Heart left ventricle (tissue), 16 donors: ENCODE measurements at regions not wholly inside any gene's neighbourhood (a gene's known extent, or its start where the extent isn't known, plus 50 kb on each side); places are given as distances from the start of the nearest gene placed in this dataset.

Experiments used
- ATAC-seq, 4 donors: fragments of 200-7000 bp; cut with Tn5 transposase; one replicate each; pipeline ENCODE4 v1.9.1; 2020 to 2022; ENCODE audit warnings: moderate library complexity in 4 of 4, mild to moderate bottlenecking in 3 of 4, moderate number of reproducible peaks in 1 of 4
- DNase-seq, 5 donors: peaks; one replicate each; pipeline ENCODE4 v3.0.0-alpha.2; 2020
- H3K27ac ChIP-seq, 12 donors: fragments of 200-600 bp; sonication (generic) in 4 of 12; one replicate each; pipeline versions ENCODE4 v1.5.0 to v1.8.0; 2016 to 2022; ENCODE audit warnings: mild to moderate bottlenecking in 2 of 12
- H3K27me3 ChIP-seq, 9 donors: fragments of 200-600 bp; sonication (generic) in 2 of 9; one replicate each; pipeline versions ENCODE4 v1.5.1 to v1.8.0; 2016 to 2022; ENCODE audit warnings: mild to moderate bottlenecking in 3 of 9
- H3K36me3 ChIP-seq, 9 donors: fragments of 200-600 bp; sonication (generic) in 2 of 9; one replicate each; pipeline versions ENCODE4 v1.5.0 to v1.8.0; 2018 to 2022; ENCODE audit warnings: mild to moderate bottlenecking in 2 of 9
- H3K4me1 ChIP-seq, 12 donors: fragments of 200-600 bp; sonication (generic) in 4 of 12; one replicate each; pipeline versions ENCODE4 v1.5.0 to v1.8.0; 2016 to 2022; ENCODE audit warnings: mild to moderate bottlenecking in 3 of 12
- H3K4me3 ChIP-seq, 12 donors: fragments of 200-600 bp; sonication (generic) in 4 of 12; one replicate each; pipeline versions ENCODE4 v1.5.0 to v1.8.0; 2017 to 2022; ENCODE audit warnings: mild to moderate bottlenecking in 9 of 12, moderate library complexity in 4 of 12
- H3K9me3 ChIP-seq, 12 donors: fragments of 200-600 bp; sonication (generic) in 4 of 12; one replicate each; pipeline versions ENCODE4 v1.5.0 to v1.8.0; 2016 to 2022; ENCODE audit warnings: mild to moderate bottlenecking in 1 of 12
- CTCF ChIP-seq, 12 donors: fragments of 200-600 bp; sonication (generic) in 4 of 12; IDR thresholded peaks; one replicate each; pipeline versions ENCODE4 v1.5.0 to v1.8.0; 2018 to 2022; ENCODE audit warnings: antibody characterized with exemption in 12 of 12, mild to moderate bottlenecking in 5 of 12
- POLR2A ChIP-seq, 2 donors: fragments of 450-650 bp; IDR thresholded peaks; one replicate each; pipeline ENCODE4 v1.6.1; 2017; ENCODE audit warnings: antibody characterized with exemption in 2 of 2, mild to moderate bottlenecking in 2 of 2, moderate library complexity in 2 of 2
- WGBS, 4 donors: extraction: QIAGEN DNeasy Blood & Tissue Kit in 2 of 4; methylation state at CpG; one replicate each; pipeline versions ENCODE4 v1.1.5 to v1.1.7; 2013 to 2018; 5-methylcytosine and 5-hydroxymethylcytosine counted together
- intact Hi-C, 10 donors: fragments of 100-400 bp; cut with DNase I; formaldehyde crosslinking; loops; one replicate each; pipeline versions ENCODE4 v1.11.1 to v1.14.2; 2022
- donor health status: ischemic (EF 13 %, LVEDD 7.1; RV severe dilation, severe dysfunction).
- donor health status: healthy with polysubstance abuse.
- donor health status: DM: no; HTN: yes; CAD: no.
- donor health status: DM: no; HTN: no; CAD: no.
- donor health status: ischemic (EF 25% LVEDD 6.9; RV normal size, moderate dysfunction).
- donor health status: ischemic (EF 25% LVEDD 5.7; RV mildly dilated, moderate dysfunction).
- donor health status: healthy.
- donor health status: DM: yes; HTN: yes; CAD: no.
- donor health status: ischemic (EF 35%, LVEDD 5.7; RV mildly dilated, moderate dysfunction).
- donor health status: nonischemic (EF 11% LVEDD 7.7; RV severe dilation, severe dysfunction).
- donor health status: DM: yes; HTN: yes; CAD: no.
- donor health status: PGD.
- donor health status: ischemic (EF 29% LVEDD 5.4; RV normal size, mild dysfunction).
- donor health status: nonischemic (EF 23%, LVEDD 6.1; RV moderate dilation, normal function).

GRCh38 chr6:163956571-163957407 is 542.3 kb downstream of the QKI start:
- H3K4me1 ChIP-seq, result peaks cover 0 to 58% (median 16%) of the 10 kb centered on the region in 12 donors
- WGBS, 4 donors, result 20 to 28% (median 23%) methylated on average over 12 of the region's 12 CpGs
- TF ChIP-seq CTCF (IDR thresholded peaks at IDR 0.05) (peak; percentile 89 to 97 (median 94)), POLR2A (IDR thresholded peaks at IDR 0.05) (no peak)
- peak; percentile 85 to 87 (median 86) for DNase-seq
- no peaks in the 10 kb centered on the region for H3K27me3 ChIP-seq
- peak overlapping the region in 9 of 12 donors; percentile 2 to 93 (median 32) for H3K27ac ChIP-seq
- H3K4me3 ChIP-seq, result no peak overlapping the region
- H3K9me3 ChIP-seq, result no peaks in the 10 kb centered on the region
- intact Hi-C loops, result loop anchor here (2.0 to 10.0 kb wide), 26 partner anchors 119 to 1099 kb away; no protein-coding TSS in a partner anchor
- peak; percentile 77 to 91 (median 90) for ATAC-seq
- no peaks in the 10 kb centered on the region for H3K36me3 ChIP-seq

GRCh38 chr6:163955756-163956155 is 541.2 kb downstream of the QKI start:
- peaks cover 0 to 55% (median 16%) of the 10 kb centered on the region in 12 donors for H3K4me1 ChIP-seq
- no peaks in the 10 kb centered on the region for H3K36me3 ChIP-seq
- H3K27ac ChIP-seq, result peak overlapping the region in 5 of 12 donors; percentile 2 to 93 (median 32)
- intact Hi-C loops, result loop anchor here (2.0 to 10.0 kb wide), 28 partner anchors 118 to 1098 kb away; no protein-coding TSS in a partner anchor
- no peak for TF ChIP-seq POLR2A (IDR thresholded peaks at IDR 0.05)
- no peak for TF ChIP-seq CTCF (IDR thresholded peaks at IDR 0.05)
- H3K4me3 ChIP-seq, result no peak overlapping the region
- no peaks in the 10 kb centered on the region for H3K27me3 ChIP-seq
- H3K9me3 ChIP-seq, result no peaks in the 10 kb centered on the region
- 88 to 92% (median 91%) methylated on average over 4 of the region's 4 CpGs for WGBS, 4 donors
- no peak for DNase-seq
- ATAC-seq, result no peak

GRCh38 chr6:163955096-163955495 is 540.6 kb downstream of the QKI start:
- H3K36me3 ChIP-seq, result no peaks in the 10 kb centered on the region
- H3K9me3 ChIP-seq, result no peaks in the 10 kb centered on the region
- 84 to 89% (median 89%) methylated on average over 4 of the region's 4 CpGs for WGBS, 4 donors
- TF ChIP-seq CTCF (IDR thresholded peaks at IDR 0.05), result no peak
- peak overlapping the region in 1 of 12 donors; percentile 6 for H3K27ac ChIP-seq
- intact Hi-C loops, result loop anchor here (2.0 to 10.0 kb wide), 21 partner anchors 118 to 1098 kb away; no protein-coding TSS in a partner anchor
- no peaks in the 10 kb centered on the region for H3K27me3 ChIP-seq
- no peak for ATAC-seq
- DNase-seq, result no peak
- H3K4me3 ChIP-seq, result no peak overlapping the region
- H3K4me1 ChIP-seq, result peaks cover 0 to 49% (median 16%) of the 10 kb centered on the region in 12 donors

DNA sequence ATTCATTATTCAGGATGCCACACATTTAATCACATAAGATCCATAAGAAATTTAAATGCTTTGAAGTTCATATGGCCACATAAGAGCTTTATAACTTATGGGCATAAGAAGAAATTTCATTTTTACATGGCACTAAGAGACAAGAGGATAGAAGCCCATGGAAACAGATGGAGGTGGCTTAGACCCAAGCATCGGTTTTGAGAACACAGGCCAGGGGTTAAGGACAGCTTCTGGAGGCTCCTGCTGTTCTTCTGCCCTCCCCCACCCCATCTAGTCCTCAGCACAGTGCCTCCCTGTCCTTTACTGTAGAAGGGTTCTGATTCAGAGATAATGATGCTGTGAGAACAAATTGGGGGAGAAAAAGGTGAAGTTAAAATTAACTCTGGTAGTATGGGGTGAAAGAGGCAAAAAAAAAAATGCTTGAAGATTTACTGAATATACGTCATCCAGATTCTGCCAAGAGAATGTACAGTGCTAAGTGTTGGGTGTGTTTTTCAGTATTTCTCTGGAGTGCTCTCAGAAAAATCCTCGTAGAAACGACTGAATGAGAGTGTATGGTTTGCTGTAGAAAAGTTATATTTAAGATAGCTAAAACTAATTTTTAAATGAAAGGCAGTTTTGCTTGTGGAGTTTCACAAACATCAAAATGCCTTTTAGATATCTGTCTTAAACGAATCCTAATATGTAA is 539.7 kb downstream of the QKI start:
- no peak overlapping the region for H3K27ac ChIP-seq
- intact Hi-C loops, result loop anchor here in 8 of 10 donors (2.0 to 10.0 kb wide), 11 partner anchors 189 to 1097 kb away; no protein-coding TSS in a partner anchor
- 84 to 89% (median 88%) methylated on average over 5 of the region's 5 CpGs for WGBS, 4 donors

More for the DNA sequence above, 539.7 kb downstream of the QKI start:
- TF ChIP-seq CTCF (IDR thresholded peaks at IDR 0.05) (no peak), POLR2A (IDR thresholded peaks at IDR 0.05) (no peak)
- ATAC-seq, result no peak
- no peak for DNase-seq
- Histone ChIP-seq H3K36me3 (no peaks in the 10 kb centered on the region), H3K4me1 (peaks cover 0 to 40% (median 12%) of the 10 kb centered on the region in 12 donors), H3K9me3 (no peaks in the 10 kb centered on the region), H3K27me3 (no peaks in the 10 kb centered on the region), H3K4me3 (no peak overlapping the region)
